ENCODE measurements at regions not wholly inside any gene's neighbourhood (a gene's known extent, or its start where the extent isn't known, plus 50 kb on each side); places are given as distances from the start of the nearest gene placed in this dataset.

DNA sequence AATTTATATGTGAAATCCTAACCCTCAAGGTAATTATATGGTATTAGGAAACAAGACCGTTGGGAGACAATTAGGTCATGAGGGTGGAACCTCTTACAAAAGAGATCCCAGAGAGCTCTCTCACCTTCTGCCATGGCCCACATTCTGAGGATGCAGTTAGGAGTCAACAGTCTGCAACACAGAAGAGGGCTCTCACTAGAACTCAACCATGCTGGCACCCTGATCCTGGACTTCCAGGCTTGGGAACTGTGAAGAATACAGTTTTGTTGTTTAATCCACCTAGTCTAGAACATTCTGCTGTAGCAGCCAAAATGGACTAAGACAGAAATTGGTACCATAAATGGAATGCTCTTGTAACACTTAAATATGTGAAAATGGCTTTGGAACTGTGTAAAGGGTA lies 278.8 kb upstream of the GALNTL6 start:
- H3K4me1 ChIP-seq, result no peaks in the 10 kb centered on the region
- whole genome bisulfite sequencing, 2 donors, result 50 to 55% methylated on average over 1 of the region's 1 CpG
- H3K27ac ChIP-seq, result no peak overlapping the region
- H3K9me3 ChIP-seq, result no peaks in the 10 kb centered on the region
- H3K36me3 ChIP-seq (replicated peaks in 1 of 2; ENCODE audit: insufficient read depth in 1 of 2, low read depth in 2 of 2), result no peaks in the 10 kb centered on the region
- TF ChIP-seq, protein P1, sequence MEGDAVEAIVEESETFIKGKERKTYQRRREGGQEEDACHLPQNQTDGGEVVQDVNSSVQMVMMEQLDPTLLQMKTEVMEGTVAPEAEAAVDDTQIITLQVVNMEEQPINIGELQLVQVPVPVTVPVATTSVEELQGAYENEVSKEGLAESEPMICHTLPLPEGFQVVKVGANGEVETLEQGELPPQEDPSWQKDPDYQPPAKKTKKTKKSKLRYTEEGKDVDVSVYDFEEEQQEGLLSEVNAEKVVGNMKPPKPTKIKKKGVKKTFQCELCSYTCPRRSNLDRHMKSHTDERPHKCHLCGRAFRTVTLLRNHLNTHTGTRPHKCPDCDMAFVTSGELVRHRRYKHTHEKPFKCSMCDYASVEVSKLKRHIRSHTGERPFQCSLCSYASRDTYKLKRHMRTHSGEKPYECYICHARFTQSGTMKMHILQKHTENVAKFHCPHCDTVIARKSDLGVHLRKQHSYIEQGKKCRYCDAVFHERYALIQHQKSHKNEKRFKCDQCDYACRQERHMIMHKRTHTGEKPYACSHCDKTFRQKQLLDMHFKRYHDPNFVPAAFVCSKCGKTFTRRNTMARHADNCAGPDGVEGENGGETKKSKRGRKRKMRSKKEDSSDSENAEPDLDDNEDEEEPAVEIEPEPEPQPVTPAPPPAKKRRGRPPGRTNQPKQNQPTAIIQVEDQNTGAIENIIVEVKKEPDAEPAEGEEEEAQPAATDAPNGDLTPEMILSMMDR (IDR thresholded peaks at IDR 0.05), result no peak
- TF ChIP-seq POLR2A (IDR thresholded peaks at IDR 0.05), result no peak
- H3K27me3 ChIP-seq, result no peaks in the 10 kb centered on the region
- ATAC-seq, result no peak
- DNase-seq, result no peak
- H3K4me3 ChIP-seq, result no peak overlapping the region
- intact Hi-C loops (cut with DNase I), result no loop called here

DNA sequence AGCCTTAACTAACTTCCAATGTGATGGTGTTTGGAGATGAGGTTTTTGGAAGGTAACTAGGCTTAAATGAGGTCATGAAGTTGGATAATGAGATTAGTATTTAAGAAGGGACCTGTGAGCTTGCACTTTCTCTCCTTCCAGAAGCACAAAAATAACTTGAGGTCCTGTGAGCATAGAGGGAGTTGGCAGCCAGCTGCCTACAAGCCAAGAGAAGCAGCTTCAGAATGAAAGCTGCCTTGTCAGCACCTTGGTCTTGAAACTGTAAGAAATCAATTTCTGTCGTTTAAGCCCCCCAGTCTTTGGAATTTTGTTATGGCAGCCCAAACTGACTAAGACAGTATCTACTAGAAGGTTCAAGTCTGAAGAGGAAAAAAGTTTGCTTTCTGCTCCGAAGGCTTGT lies 280.2 kb upstream of the GALNTL6 start:
- no peak overlapping the region for H3K4me3 ChIP-seq
- TF ChIP-seq, protein P1 (IDR thresholded peaks at IDR 0.05), result no peak
- no peak for TF ChIP-seq POLR2A (IDR thresholded peaks at IDR 0.05)

DNA sequence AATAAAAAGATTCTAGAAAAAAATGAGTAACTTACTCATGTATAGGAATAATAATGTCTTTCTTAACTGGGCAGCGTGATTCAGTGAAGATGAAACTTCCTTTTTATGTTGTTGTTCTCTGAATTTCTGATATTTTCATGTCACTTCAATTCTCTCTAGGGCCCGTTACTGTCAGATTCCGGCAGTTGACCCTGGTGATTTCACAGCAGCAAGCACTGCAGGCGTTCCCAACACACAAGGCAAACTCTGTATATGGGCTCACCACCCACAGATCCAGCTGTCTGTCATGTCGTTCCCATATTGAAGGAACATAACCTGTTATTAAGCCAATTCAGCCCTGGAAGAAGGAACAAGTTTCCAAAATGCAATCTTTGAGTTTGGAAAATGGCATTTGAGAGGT lies 288.3 kb upstream of the GALNTL6 start:
- 48 to 62% methylated on average over 5 of the region's 5 CpGs for WGBS, 2 donors
- TF ChIP-seq, protein P1 (IDR thresholded peaks at IDR 0.05), result no peak
- TF ChIP-seq POLR2A (IDR thresholded peaks at IDR 0.05), result no peak
- Histone ChIP-seq H3K27ac (no peak overlapping the region), H3K4me3 (no peak overlapping the region), H3K9me3 (no peaks in the 10 kb centered on the region), H3K36me3 (replicated peaks in 1 of 2; ENCODE audit: insufficient read depth in 1 of 2, low read depth in 2 of 2) (no peaks in the 10 kb centered on the region), H3K4me1 (no peaks in the 10 kb centered on the region), H3K27me3 (no peaks in the 10 kb centered on the region)
- intact Hi-C loops (cut with DNase I), result no loop called here
- ATAC-seq (no peak), DNase-seq (no peak)

More for the DNA sequence above, 280.2 kb upstream of the GALNTL6 start:
- WGBS, 2 donors, result 42 to 54% methylated on average over 2 of the region's 2 CpGs
- intact Hi-C loops (cut with DNase I), result no loop called here
- H3K27ac ChIP-seq, result no peak overlapping the region
- H3K36me3 ChIP-seq (replicated peaks in 1 of 2; ENCODE audit: insufficient read depth in 1 of 2, low read depth in 2 of 2), result no peaks in the 10 kb centered on the region
- ATAC-seq (no peak), DNase-seq (no peak)
- H3K27me3 ChIP-seq, result no peaks in the 10 kb centered on the region
- H3K4me1 ChIP-seq, result no peaks in the 10 kb centered on the region
- H3K9me3 ChIP-seq, result no peaks in the 10 kb centered on the region

DNA sequence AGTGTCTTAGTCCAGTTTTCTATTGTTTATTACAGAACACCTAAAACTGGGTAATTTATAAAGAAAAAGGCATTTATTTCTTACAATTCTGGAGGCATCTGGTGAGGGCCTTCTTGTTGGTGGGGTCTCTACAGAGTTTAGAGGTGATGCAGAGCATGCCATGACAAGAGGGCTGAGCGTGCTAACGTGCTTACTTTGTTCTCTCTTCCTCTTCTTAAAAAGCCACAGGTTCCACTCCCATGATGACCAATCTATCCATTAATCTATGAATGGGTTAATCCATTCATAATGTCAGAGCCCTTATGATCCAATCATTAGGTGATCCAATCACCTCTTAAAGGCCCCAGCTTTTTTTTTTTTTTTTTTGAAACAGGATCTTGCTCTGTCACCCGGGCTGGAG lies 291.5 kb upstream of the GALNTL6 start:
- Histone ChIP-seq H3K4me1 (no peaks in the 10 kb centered on the region), H3K27me3 (no peaks in the 10 kb centered on the region), H3K27ac (no peak overlapping the region), H3K4me3 (no peak overlapping the region), H3K36me3 (replicated peaks in 1 of 2; ENCODE audit: insufficient read depth in 1 of 2, low read depth in 2 of 2) (no peaks in the 10 kb centered on the region), H3K9me3 (no peaks in the 10 kb centered on the region)
- ATAC-seq (no peak), DNase-seq (no peak)
- 46 to 55% methylated on average over 3 of the region's 3 CpGs for WGBS, 2 donors
- intact Hi-C loops (cut with DNase I), result no loop called here
- TF ChIP-seq POLR2A (IDR thresholded peaks at IDR 0.05), result no peak
- TF ChIP-seq, protein P1 (IDR thresholded peaks at IDR 0.05), result no peak

DNA sequence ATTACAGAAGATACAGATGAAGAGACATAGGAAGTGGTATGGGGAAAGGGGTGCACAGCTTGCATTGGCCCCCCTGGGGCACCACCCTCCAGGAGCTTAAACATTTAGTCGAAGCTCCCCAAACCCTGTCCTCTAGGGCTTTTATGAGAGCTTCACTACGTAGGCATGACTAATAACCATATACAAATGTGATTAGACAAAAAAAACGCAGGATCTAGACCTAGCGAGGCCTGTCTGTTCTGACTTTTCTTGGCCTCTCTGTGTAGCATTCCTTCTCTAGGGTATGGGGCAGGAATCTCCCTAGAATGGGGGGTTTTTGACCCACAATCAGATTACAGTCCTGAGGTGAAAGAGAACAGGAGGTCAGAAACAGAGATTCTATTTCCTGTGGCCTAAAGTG lies 293.7 kb upstream of the GALNTL6 start:
- H3K9me3 ChIP-seq, result no peaks in the 10 kb centered on the region
- 76 to 77% methylated on average over 4 of the region's 4 CpGs for WGBS, 2 donors
- ATAC-seq (no peak), DNase-seq (no peak)
- no peak overlapping the region for H3K4me3 ChIP-seq
- no peaks in the 10 kb centered on the region for H3K27me3 ChIP-seq
- intact Hi-C loops (cut with DNase I), result no loop called here
- H3K36me3 ChIP-seq (replicated peaks in 1 of 2; ENCODE audit: insufficient read depth in 1 of 2, low read depth in 2 of 2), result no peaks in the 10 kb centered on the region
- H3K27ac ChIP-seq, result no peak overlapping the region
- TF ChIP-seq POLR2A (IDR thresholded peaks at IDR 0.05), result no peak
- TF ChIP-seq, protein P1 (IDR thresholded peaks at IDR 0.05), result no peak
- H3K4me1 ChIP-seq, result no peaks in the 10 kb centered on the region

Measured in body of pancreas (tissue), 4 donors.